SK-N-SH (cell line): ENCODE measurements at regions not wholly inside any gene's neighbourhood (a gene's known extent, or its start where the extent isn't known, plus 50 kb on each side); places are given as distances from the start of the nearest gene placed in this dataset.

Experiments used
- CTCF ChIA-PET: fragments of 300-600, 350-600 bp; formaldehyde crosslinking; extraction: SDS; loops from one replicate; lab custom pipeline; 2021; lab: Yijun Ruan, JAX
- POLR2A ChIA-PET: fragments of 350-600 bp; sonication (Branson Sonifier 250); formaldehyde crosslinking; extraction: SDS; loops from one replicate; lab custom pipeline; 2020; ENCODE audit warnings: antibody characterized with exemption, inconsistent platforms; lab: Yijun Ruan, JAX
- DNase-seq: peaks from one replicate; pipeline ENCODE4 v3.0.0; 2012
- H2AFZ ChIP-seq: fragments of 200-600 bp; sonication (generic); 2 replicates; pipeline ENCODE4 v1.8.1; 2016; ENCODE audit warnings: antibody characterized with exemption, mild to moderate bottlenecking, low read depth
- H3F3A ChIP-seq: fragments of 200-600 bp; sonication (generic); replicated peaks from 2 replicates; pipeline ENCODE3; 2016; ENCODE audit warnings: antibody characterized with exemption, mild to moderate bottlenecking; ENCODE audit not compliant: insufficient read depth
- H3K27ac ChIP-seq, 2 experiments: fragments of 200-500 bp in 1 of 2; fragments of 200-600 bp in 1 of 2; sonication (Bioruptor generic) in 1 of 2; sonication (generic), shearing (Covaris generic) in 1 of 2; 2 replicates each; pipeline versions ENCODE4 v1.5.1 to v1.6.1; 2014 to 2016; ENCODE audit warnings: low read depth in 2 of 2, inconsistent platforms in 1 of 2, low read length in 1 of 2, mild to moderate bottlenecking in 1 of 2, mixed read lengths in 1 of 2
- H3K27me3 ChIP-seq: fragments of 200-600 bp; sonication (generic), shearing (Covaris generic); 2 replicates; pipeline ENCODE4 v1.6.1; 2016; ENCODE audit warnings: mixed run types; ENCODE audit not compliant: insufficient read depth
- H3K36me3 ChIP-seq, 2 experiments: fragments of 200-500 bp in 1 of 2; fragments of 200-600 bp in 1 of 2; sonication (Bioruptor generic) in 1 of 2; sonication (generic) in 1 of 2; replicated peaks in 1 of 2; 2 replicates each; pipeline versions ENCODE3 to v1.5.1; 2014 to 2016; ENCODE audit warnings: low read length in 1 of 2, mild to moderate bottlenecking in 1 of 2; ENCODE audit not compliant: insufficient read depth in 2 of 2, control insufficient read depth in 1 of 2
- H3K4me1 ChIP-seq, 2 experiments: fragments of 200-500 bp in 1 of 2; fragments of 200-600 bp in 1 of 2; sonication (Bioruptor generic) in 1 of 2; sonication (generic), shearing (Covaris generic) in 1 of 2; 2 replicates each; pipeline versions ENCODE4 v1.5.1 to v1.6.1; 2014 to 2016; ENCODE audit warnings: low read depth in 1 of 2, low read length in 1 of 2, mixed run types in 1 of 2; ENCODE audit not compliant: insufficient read depth in 2 of 2, control insufficient read depth in 1 of 2
- H3K4me2 ChIP-seq: fragments of 200-600 bp; sonication (generic), shearing (Covaris generic); 2 replicates; pipeline ENCODE4 v1.6.1; 2017; ENCODE audit warnings: mixed run types
- H3K4me3 ChIP-seq, 2 experiments: fragments of 200-500 bp in 1 of 2; fragments of 200-600 bp in 1 of 2; sonication (Bioruptor generic) in 1 of 2; sonication (generic), shearing (Covaris generic) in 1 of 2; 2 replicates each; pipeline versions ENCODE4 v1.5.1 to v1.8.1; 2014 to 2016; ENCODE audit warnings: low read depth in 2 of 2, inconsistent platforms in 1 of 2, low read length in 1 of 2, mild to moderate bottlenecking in 1 of 2, mixed read lengths in 1 of 2, moderate library complexity in 1 of 2
- H3K79me2 ChIP-seq: fragments of 200-600 bp; sonication (generic); 2 replicates; pipeline ENCODE4 v1.8.1; 2017; ENCODE audit warnings: mild to moderate bottlenecking; ENCODE audit not compliant: insufficient read depth
- H3K9ac ChIP-seq: fragments of 200-600 bp; sonication (generic); 2 replicates; pipeline ENCODE4 v1.6.1; 2017; ENCODE audit warnings: mixed run types
- H3K9me2 ChIP-seq: fragments of 200-600 bp; sonication (generic); 2 replicates; pipeline ENCODE4 v1.6.1; 2017; ENCODE audit warnings: mixed run types
- H3K9me3 ChIP-seq: fragments of 200-600 bp; sonication (generic); 2 replicates; pipeline ENCODE4 v1.6.1; 2017; ENCODE audit warnings: mixed run types, mild to moderate bottlenecking, moderate library complexity
- H4K20me1 ChIP-seq: fragments of 200-600 bp; sonication (generic); 2 replicates; pipeline ENCODE4 v1.6.1; 2017; ENCODE audit warnings: mild to moderate bottlenecking, mixed run types; ENCODE audit not compliant: insufficient read depth
- ELF1 ChIP-seq: IDR thresholded peaks from 2 replicates; pipeline ENCODE4 v1.4.0; 2012
- EP300 ChIP-seq, 2 experiments: IDR thresholded peaks; 2 replicates each; pipeline versions ENCODE4 v1.4.0 to v1.6.1; 2012; ENCODE audit warnings: borderline replicate concordance in 1 of 2, low read depth in 1 of 2, low read length in 1 of 2
- EZH2phosphoT487 ChIP-seq: fragments of 200-600 bp; sonication (generic); IDR thresholded peaks from 2 replicates; pipeline ENCODE4 v1.6.1; 2017; ENCODE audit warnings: low read depth, mixed run types, mild to moderate bottlenecking, antibody characterized with exemption, moderate library complexity, borderline replicate concordance
- FOSL2 ChIP-seq: IDR thresholded peaks from 2 replicates; pipeline ENCODE4 v1.4.0; 2012; ENCODE audit warnings: low read depth, mild to moderate bottlenecking, moderate library complexity, borderline replicate concordance
- FOXJ3 ChIP-seq: sonication (generic); formaldehyde crosslinking; IDR thresholded peaks from 2 replicates; pipeline ENCODE4 v1.5.1; 2020; ENCODE audit warnings: mild to moderate bottlenecking, missing genetic modification reagents
- GABPA ChIP-seq: IDR thresholded peaks from 2 replicates; pipeline ENCODE4 v1.4.0; 2012; ENCODE audit warnings: low read depth, mild to moderate bottlenecking
- GATA2 ChIP-seq: sonication (generic); formaldehyde crosslinking; IDR thresholded peaks from 2 replicates; pipeline ENCODE4 v1.5.0; 2020; ENCODE audit warnings: mild to moderate bottlenecking, missing genetic modification reagents
- MXI1 ChIP-seq: IDR thresholded peaks from 2 replicates; pipeline ENCODE4 v1.6.1; 2012; ENCODE audit warnings: mild to moderate bottlenecking, low read depth, low read length, improper control_type of control experiment
- NFIC ChIP-seq: IDR thresholded peaks from 2 replicates; pipeline ENCODE4 v1.4.0; 2012; ENCODE audit warnings: borderline replicate concordance
- NRF1 ChIP-seq: IDR thresholded peaks from 2 replicates; pipeline ENCODE4 v1.6.1; 2012; ENCODE audit warnings: low read depth, mild to moderate bottlenecking, low read length
- POLR2AphosphoS5 ChIP-seq: IDR thresholded peaks from 2 replicates; pipeline ENCODE4 v1.6.1; 2012; ENCODE audit warnings: low read depth, low read length
- RCOR1 ChIP-seq: fragments of 150-350 bp; IDR thresholded peaks from 2 replicates; pipeline ENCODE4 v1.6.1; 2017; ENCODE audit warnings: antibody characterized with exemption, low read length
- SMC3 ChIP-seq: IDR thresholded peaks from 2 replicates; pipeline ENCODE4 v1.6.1; 2012; ENCODE audit warnings: low read depth, low read length, improper control_type of control experiment
- TCF12 ChIP-seq: IDR thresholded peaks from 2 replicates; pipeline ENCODE4 v1.4.0; 2012
- TEAD4 ChIP-seq: IDR thresholded peaks from 2 replicates; pipeline ENCODE4 v1.4.0; 2012; ENCODE audit warnings: mild to moderate bottlenecking, borderline replicate concordance; ENCODE audit not compliant: insufficient read depth
- YY1 ChIP-seq: IDR thresholded peaks from 2 replicates; pipeline ENCODE4 v1.4.0; 2012; ENCODE audit warnings: low read depth, mild to moderate bottlenecking
- WGBS: methylation state at CpG from one replicate; pipeline ENCODE4 v1.1.6; 2017; ENCODE audit warnings: low lambda C conversion rate; 5-methylcytosine and 5-hydroxymethylcytosine counted together
- TF ChIP-seq, protein P1 (sequence below): fragments of 200-600 bp; sonication (generic); IDR thresholded peaks from 2 replicates; pipeline ENCODE4 v1.6.1; 2017; ENCODE audit warnings: antibody characterized with exemption, mild to moderate bottlenecking, moderate library complexity
- TF ChIP-seq, protein P2 (sequence below): IDR thresholded peaks from 2 replicates; pipeline ENCODE4 v1.6.1; 2012; ENCODE audit warnings: mild to moderate bottlenecking, low read depth, low read length, moderate library complexity
- TF ChIP-seq, protein P3 (sequence below): IDR thresholded peaks from 2 replicates; pipeline ENCODE4 v1.4.0; 2012; ENCODE audit warnings: low read depth, borderline replicate concordance
- TF ChIP-seq, protein P4 (sequence below): fragments of 150-350 bp; IDR thresholded peaks from 2 replicates; pipeline ENCODE4 v1.6.1; 2016; ENCODE audit warnings: mild to moderate bottlenecking, low read depth, low read length

DNA sequence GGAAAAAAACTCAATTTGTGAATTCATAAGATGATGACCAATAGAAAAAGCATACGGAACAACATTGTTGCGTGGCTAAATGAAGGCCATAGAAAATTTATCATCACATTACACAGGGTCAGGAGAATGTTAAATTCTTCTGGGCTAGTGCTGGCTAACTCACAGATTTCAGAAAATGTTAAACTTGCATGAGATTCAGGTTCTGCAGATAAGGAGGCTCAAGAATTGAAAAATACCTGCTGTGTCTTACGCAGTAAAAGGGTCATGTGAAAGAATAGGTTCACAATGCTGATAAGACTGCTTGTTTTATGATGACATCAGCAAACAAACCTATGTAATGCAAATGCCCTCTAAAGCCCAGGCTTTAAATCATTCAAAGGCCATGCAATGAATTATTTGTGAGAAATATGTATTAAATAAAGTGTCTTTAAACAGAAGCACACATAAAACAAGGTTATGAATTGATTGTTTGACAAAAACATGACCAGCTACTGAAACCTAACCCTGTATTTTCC is 378.8 kb downstream of the USP25 start:
- Histone ChIP-seq H3K4me3 (no peak overlapping the region), H3K4me1 (no peaks in the 10 kb centered on the region), H3K36me3 (no peaks in the 10 kb centered on the region), H4K20me1 (no peaks in the 10 kb centered on the region), H3K27ac (no peak overlapping the region), H3K4me2 (no peak overlapping the region), H3K9me3 (no peaks in the 10 kb centered on the region), H3K9ac (no peak overlapping the region), H3K9me2 (no peaks in the 10 kb centered on the region), H3K27me3 (no peaks in the 10 kb centered on the region), H3K79me2 (no peaks in the 10 kb centered on the region), H2AFZ (no peak overlapping the region), H3F3A (no peaks in the 10 kb centered on the region)
- 82% methylated on average over 3 of the region's 3 CpGs for WGBS
- no peak for DNase-seq
- CTCF ChIA-PET: no interaction called here
- POLR2A ChIA-PET: no interaction called here
- TF ChIP-seq EZH2phosphoT487: no peak
- TF ChIP-seq, protein P1, sequence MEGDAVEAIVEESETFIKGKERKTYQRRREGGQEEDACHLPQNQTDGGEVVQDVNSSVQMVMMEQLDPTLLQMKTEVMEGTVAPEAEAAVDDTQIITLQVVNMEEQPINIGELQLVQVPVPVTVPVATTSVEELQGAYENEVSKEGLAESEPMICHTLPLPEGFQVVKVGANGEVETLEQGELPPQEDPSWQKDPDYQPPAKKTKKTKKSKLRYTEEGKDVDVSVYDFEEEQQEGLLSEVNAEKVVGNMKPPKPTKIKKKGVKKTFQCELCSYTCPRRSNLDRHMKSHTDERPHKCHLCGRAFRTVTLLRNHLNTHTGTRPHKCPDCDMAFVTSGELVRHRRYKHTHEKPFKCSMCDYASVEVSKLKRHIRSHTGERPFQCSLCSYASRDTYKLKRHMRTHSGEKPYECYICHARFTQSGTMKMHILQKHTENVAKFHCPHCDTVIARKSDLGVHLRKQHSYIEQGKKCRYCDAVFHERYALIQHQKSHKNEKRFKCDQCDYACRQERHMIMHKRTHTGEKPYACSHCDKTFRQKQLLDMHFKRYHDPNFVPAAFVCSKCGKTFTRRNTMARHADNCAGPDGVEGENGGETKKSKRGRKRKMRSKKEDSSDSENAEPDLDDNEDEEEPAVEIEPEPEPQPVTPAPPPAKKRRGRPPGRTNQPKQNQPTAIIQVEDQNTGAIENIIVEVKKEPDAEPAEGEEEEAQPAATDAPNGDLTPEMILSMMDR: no peak
- no peak for TF ChIP-seq MXI1
- no peak for TF ChIP-seq EP300 (IDR thresholded peaks at IDR 0.05; ENCODE audit: borderline replicate concordance in 1 of 2, low read depth in 1 of 2, low read length in 1 of 2)
- no peak for TF ChIP-seq FOSL2
- TF ChIP-seq, protein P2, sequence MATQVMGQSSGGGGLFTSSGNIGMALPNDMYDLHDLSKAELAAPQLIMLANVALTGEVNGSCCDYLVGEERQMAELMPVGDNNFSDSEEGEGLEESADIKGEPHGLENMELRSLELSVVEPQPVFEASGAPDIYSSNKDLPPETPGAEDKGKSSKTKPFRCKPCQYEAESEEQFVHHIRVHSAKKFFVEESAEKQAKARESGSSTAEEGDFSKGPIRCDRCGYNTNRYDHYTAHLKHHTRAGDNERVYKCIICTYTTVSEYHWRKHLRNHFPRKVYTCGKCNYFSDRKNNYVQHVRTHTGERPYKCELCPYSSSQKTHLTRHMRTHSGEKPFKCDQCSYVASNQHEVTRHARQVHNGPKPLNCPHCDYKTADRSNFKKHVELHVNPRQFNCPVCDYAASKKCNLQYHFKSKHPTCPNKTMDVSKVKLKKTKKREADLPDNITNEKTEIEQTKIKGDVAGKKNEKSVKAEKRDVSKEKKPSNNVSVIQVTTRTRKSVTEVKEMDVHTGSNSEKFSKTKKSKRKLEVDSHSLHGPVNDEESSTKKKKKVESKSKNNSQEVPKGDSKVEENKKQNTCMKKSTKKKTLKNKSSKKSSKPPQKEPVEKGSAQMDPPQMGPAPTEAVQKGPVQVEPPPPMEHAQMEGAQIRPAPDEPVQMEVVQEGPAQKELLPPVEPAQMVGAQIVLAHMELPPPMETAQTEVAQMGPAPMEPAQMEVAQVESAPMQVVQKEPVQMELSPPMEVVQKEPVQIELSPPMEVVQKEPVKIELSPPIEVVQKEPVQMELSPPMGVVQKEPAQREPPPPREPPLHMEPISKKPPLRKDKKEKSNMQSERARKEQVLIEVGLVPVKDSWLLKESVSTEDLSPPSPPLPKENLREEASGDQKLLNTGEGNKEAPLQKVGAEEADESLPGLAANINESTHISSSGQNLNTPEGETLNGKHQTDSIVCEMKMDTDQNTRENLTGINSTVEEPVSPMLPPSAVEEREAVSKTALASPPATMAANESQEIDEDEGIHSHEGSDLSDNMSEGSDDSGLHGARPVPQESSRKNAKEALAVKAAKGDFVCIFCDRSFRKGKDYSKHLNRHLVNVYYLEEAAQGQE: no peak
- no peak for TF ChIP-seq ELF1
- no peak for TF ChIP-seq SMC3
- no peak for TF ChIP-seq TEAD4
- no peak for TF ChIP-seq POLR2AphosphoS5
- TF ChIP-seq YY1: no peak
- TF ChIP-seq, protein P3, sequence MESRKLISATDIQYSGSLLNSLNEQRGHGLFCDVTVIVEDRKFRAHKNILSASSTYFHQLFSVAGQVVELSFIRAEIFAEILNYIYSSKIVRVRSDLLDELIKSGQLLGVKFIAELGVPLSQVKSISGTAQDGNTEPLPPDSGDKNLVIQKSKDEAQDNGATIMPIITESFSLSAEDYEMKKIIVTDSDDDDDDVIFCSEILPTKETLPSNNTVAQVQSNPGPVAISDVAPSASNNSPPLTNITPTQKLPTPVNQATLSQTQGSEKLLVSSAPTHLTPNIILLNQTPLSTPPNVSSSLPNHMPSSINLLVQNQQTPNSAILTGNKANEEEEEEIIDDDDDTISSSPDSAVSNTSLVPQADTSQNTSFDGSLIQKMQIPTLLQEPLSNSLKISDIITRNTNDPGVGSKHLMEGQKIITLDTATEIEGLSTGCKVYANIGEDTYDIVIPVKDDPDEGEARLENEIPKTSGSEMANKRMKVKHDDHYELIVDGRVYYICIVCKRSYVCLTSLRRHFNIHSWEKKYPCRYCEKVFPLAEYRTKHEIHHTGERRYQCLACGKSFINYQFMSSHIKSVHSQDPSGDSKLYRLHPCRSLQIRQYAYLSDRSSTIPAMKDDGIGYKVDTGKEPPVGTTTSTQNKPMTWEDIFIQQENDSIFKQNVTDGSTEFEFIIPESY: no peak
- no peak for TF ChIP-seq NRF1
- TF ChIP-seq TCF12: no peak
- TF ChIP-seq RCOR1: no peak
- TF ChIP-seq, protein P4, sequence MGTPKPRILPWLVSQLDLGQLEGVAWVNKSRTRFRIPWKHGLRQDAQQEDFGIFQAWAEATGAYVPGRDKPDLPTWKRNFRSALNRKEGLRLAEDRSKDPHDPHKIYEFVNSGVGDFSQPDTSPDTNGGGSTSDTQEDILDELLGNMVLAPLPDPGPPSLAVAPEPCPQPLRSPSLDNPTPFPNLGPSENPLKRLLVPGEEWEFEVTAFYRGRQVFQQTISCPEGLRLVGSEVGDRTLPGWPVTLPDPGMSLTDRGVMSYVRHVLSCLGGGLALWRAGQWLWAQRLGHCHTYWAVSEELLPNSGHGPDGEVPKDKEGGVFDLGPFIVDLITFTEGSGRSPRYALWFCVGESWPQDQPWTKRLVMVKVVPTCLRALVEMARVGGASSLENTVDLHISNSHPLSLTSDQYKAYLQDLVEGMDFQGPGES: no peak
- TF ChIP-seq FOXJ3 (CRISPR knock-in tag): no peak
- TF ChIP-seq GABPA: no peak
- TF ChIP-seq GATA2: no peak
- no peak for TF ChIP-seq NFIC
